ENCODE measurements at regions not wholly inside any gene's neighbourhood (a gene's known extent, or its start where the extent isn't known, plus 50 kb on each side); places are given as distances from the start of the nearest gene placed in this dataset.

GRCh38 chr2:236704887-236705286 is 135.3 kb downstream of the ACKR3 start:
- Mint-ChIP-seq H3K4me3 (no peak overlapping the region), H3K27me3 (no peaks in the 10 kb centered on the region), H3K4me1 (ENCODE audit: low read depth) (no peaks in the 10 kb centered on the region), H3K27ac (no peak overlapping the region), H3K9me3 (ENCODE audit: low read depth) (no peaks in the 10 kb centered on the region), H3K36me3 (no peaks in the 10 kb centered on the region)

GRCh38 chr2:236705295-236706105 is 135.9 kb downstream of the ACKR3 start:
- no peaks in the 10 kb centered on the region for H3K36me3 Mint-ChIP-seq
- H3K27me3 Mint-ChIP-seq = no peaks in the 10 kb centered on the region
- H3K4me3 Mint-ChIP-seq = no peak overlapping the region
- no peak overlapping the region for H3K27ac Mint-ChIP-seq
- H3K9me3 Mint-ChIP-seq (ENCODE audit: low read depth) = no peaks in the 10 kb centered on the region
- H3K4me1 Mint-ChIP-seq (ENCODE audit: low read depth) = no peaks in the 10 kb centered on the region

- H3K4me1 Mint-ChIP-seq (ENCODE audit: low read depth) = no peaks in the 10 kb centered on the region
- no peak overlapping the region for H3K27ac Mint-ChIP-seq
- no peak overlapping the region for H3K4me3 Mint-ChIP-seq
- H3K36me3 Mint-ChIP-seq = no peaks in the 10 kb centered on the region
- H3K27me3 Mint-ChIP-seq = no peaks in the 10 kb centered on the region
- H3K9me3 Mint-ChIP-seq (ENCODE audit: low read depth) = no peaks in the 10 kb centered on the region
Measured at GRCh38 chr2:236706288-236706687, 136.7 kb downstream of the ACKR3 start.

GRCh38 chr2:236706803-236707202 is 137.2 kb downstream of the ACKR3 start:
- Mint-ChIP-seq H3K9me3 (ENCODE audit: low read depth) (no peaks in the 10 kb centered on the region), H3K4me3 (no peak overlapping the region), H3K4me1 (ENCODE audit: low read depth) (no peaks in the 10 kb centered on the region), H3K27ac (no peak overlapping the region), H3K27me3 (no peaks in the 10 kb centered on the region), H3K36me3 (no peaks in the 10 kb centered on the region)

- Mint-ChIP-seq H3K4me1 (ENCODE audit: low read depth) (no peaks in the 10 kb centered on the region), H3K9me3 (ENCODE audit: low read depth) (no peaks in the 10 kb centered on the region), H3K27me3 (peaks cover 2% of the 10 kb centered on the region), H3K36me3 (no peaks in the 10 kb centered on the region), H3K4me3 (no peak overlapping the region), H3K27ac (no peak overlapping the region)
Measured at GRCh38 chr2:236711440-236711839, 141.8 kb downstream of the ACKR3 start.

GRCh38 chr2:236712304-236712703 is 142.7 kb downstream of the ACKR3 start:
- peaks cover 5% of the 10 kb centered on the region for H3K27me3 Mint-ChIP-seq
- no peak overlapping the region for H3K27ac Mint-ChIP-seq
- no peak overlapping the region for H3K4me3 Mint-ChIP-seq
- H3K36me3 Mint-ChIP-seq = no peaks in the 10 kb centered on the region
- H3K4me1 Mint-ChIP-seq (ENCODE audit: low read depth) = no peaks in the 10 kb centered on the region
- no peaks in the 10 kb centered on the region for H3K9me3 Mint-ChIP-seq (ENCODE audit: low read depth)

GRCh38 chr2:236712961-236713673 is 143.5 kb downstream of the ACKR3 start:
- Mint-ChIP-seq H3K36me3 (no peaks in the 10 kb centered on the region), H3K4me3 (no peak overlapping the region), H3K27me3 (peaks cover 5% of the 10 kb centered on the region), H3K27ac (no peak overlapping the region), H3K9me3 (ENCODE audit: low read depth) (no peaks in the 10 kb centered on the region), H3K4me1 (ENCODE audit: low read depth) (no peaks in the 10 kb centered on the region)

GRCh38 chr2:236714080-236714479 is 144.5 kb downstream of the ACKR3 start:
- H3K27me3 Mint-ChIP-seq = peaks cover 9% of the 10 kb centered on the region
- H3K4me3 Mint-ChIP-seq = no peak overlapping the region
- no peak overlapping the region for H3K27ac Mint-ChIP-seq
- no peaks in the 10 kb centered on the region for H3K9me3 Mint-ChIP-seq (ENCODE audit: low read depth)
- no peaks in the 10 kb centered on the region for H3K36me3 Mint-ChIP-seq
- no peaks in the 10 kb centered on the region for H3K4me1 Mint-ChIP-seq (ENCODE audit: low read depth)

GRCh38 chr2:236715077-236715476 is 145.5 kb downstream of the ACKR3 start:
- Mint-ChIP-seq H3K36me3 (no peaks in the 10 kb centered on the region), H3K4me1 (ENCODE audit: low read depth) (no peaks in the 10 kb centered on the region), H3K9me3 (ENCODE audit: low read depth) (no peaks in the 10 kb centered on the region), H3K27ac (no peak overlapping the region), H3K4me3 (no peak overlapping the region), H3K27me3 (peaks cover 9% of the 10 kb centered on the region)

- Mint-ChIP-seq H3K4me1 (ENCODE audit: low read depth) (no peaks in the 10 kb centered on the region), H3K4me3 (no peak overlapping the region), H3K27me3 (peaks cover 9% of the 10 kb centered on the region), H3K9me3 (ENCODE audit: low read depth) (no peaks in the 10 kb centered on the region), H3K27ac (no peak overlapping the region), H3K36me3 (no peaks in the 10 kb centered on the region)
Measured at GRCh38 chr2:236715491-236715961, 145.9 kb downstream of the ACKR3 start.

- Mint-ChIP-seq H3K4me1 (ENCODE audit: low read depth) (no peaks in the 10 kb centered on the region), H3K36me3 (no peaks in the 10 kb centered on the region), H3K27me3 (peaks cover 9% of the 10 kb centered on the region), H3K9me3 (ENCODE audit: low read depth) (no peaks in the 10 kb centered on the region), H3K27ac (no peak overlapping the region), H3K4me3 (no peak overlapping the region)
Measured at GRCh38 chr2:236717120-236717519, 147.5 kb downstream of the ACKR3 start.

GRCh38 chr2:236717729-236718128 is 148.1 kb downstream of the ACKR3 start:
- H3K4me3 Mint-ChIP-seq = no peak overlapping the region
- H3K36me3 Mint-ChIP-seq = no peaks in the 10 kb centered on the region
- H3K9me3 Mint-ChIP-seq (ENCODE audit: low read depth) = no peaks in the 10 kb centered on the region
- no peak overlapping the region for H3K27ac Mint-ChIP-seq
- H3K27me3 Mint-ChIP-seq = peaks cover 9% of the 10 kb centered on the region
- no peaks in the 10 kb centered on the region for H3K4me1 Mint-ChIP-seq (ENCODE audit: low read depth)

GRCh38 chr2:236718207-236718992 is 148.8 kb downstream of the ACKR3 start:
- Mint-ChIP-seq H3K4me1 (ENCODE audit: low read depth) (no peaks in the 10 kb centered on the region), H3K9me3 (ENCODE audit: low read depth) (no peaks in the 10 kb centered on the region), H3K36me3 (no peaks in the 10 kb centered on the region), H3K4me3 (no peak overlapping the region), H3K27ac (no peak overlapping the region), H3K27me3 (peaks cover 9% of the 10 kb centered on the region)

- H3K9me3 Mint-ChIP-seq (ENCODE audit: low read depth) = no peaks in the 10 kb centered on the region
- H3K27me3 Mint-ChIP-seq = peaks cover 9% of the 10 kb centered on the region
- no peak overlapping the region for H3K4me3 Mint-ChIP-seq
- H3K27ac Mint-ChIP-seq = no peak overlapping the region
- no peaks in the 10 kb centered on the region for H3K36me3 Mint-ChIP-seq
- H3K4me1 Mint-ChIP-seq (ENCODE audit: low read depth) = no peaks in the 10 kb centered on the region
Measured at GRCh38 chr2:236719192-236719635, 149.6 kb downstream of the ACKR3 start.
